H1 (cell line): ENCODE measurements at regions not wholly inside any gene's neighbourhood (a gene's known extent, or its start where the extent isn't known, plus 50 kb on each side); places are given as distances from the start of the nearest gene placed in this dataset.

Experiments
- TF ChIP-seq, protein P1 (sequence below): IDR thresholded peaks from 2 replicates; pipeline ENCODE4 v1.6.1; 2012; ENCODE audit warnings: inconsistent platforms

DNA sequence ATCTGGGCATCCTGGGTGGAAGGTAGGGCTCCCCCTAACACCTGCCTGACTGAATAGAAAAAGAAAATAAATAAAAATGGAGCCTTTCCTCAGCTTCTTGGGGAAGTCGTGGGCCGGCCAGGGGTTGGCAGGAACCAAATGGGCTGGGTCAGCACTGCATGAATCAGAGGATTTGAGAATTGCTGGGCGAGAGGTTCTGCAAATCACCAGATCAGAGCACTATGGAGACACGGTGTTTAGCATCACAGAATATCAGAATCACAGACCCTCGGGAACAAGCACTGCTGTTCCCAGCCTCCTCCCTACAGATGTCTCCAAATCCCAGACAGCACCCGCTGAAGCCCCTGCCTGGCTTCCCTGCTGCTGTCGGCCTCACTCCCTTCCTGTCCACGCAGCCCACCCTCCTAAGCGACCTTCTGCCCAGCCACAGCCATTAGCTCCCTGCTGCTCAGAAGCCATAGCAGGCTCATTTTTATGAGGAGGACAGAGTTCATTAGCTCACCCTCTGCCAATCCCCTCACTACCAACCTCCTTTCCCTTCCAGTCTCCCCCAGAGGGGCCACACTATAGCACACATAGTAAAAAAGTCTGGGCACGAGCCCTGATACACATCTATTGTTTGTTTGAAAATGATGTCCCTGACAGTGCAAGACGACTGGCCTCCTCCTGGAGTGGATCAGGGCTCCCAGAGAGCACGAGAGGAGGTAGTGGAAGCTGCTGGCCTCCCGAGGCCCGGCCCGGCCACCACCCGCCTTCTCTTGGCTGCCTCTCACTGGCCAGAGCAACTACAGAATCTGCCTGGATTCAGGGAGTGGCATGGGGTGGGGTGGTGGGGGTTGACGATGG is 64.6 kb upstream of the TAF1B start (continued):
- TF ChIP-seq, protein P1, sequence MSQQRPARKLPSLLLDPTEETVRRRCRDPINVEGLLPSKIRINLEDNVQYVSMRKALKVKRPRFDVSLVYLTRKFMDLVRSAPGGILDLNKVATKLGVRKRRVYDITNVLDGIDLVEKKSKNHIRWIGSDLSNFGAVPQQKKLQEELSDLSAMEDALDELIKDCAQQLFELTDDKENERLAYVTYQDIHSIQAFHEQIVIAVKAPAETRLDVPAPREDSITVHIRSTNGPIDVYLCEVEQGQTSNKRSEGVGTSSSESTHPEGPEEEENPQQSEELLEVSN, result no peak
